Liver (tissue), 8 donors: ENCODE measurements at regions not wholly inside any gene's neighbourhood (a gene's known extent, or its start where the extent isn't known, plus 50 kb on each side); places are given as distances from the start of the nearest gene placed in this dataset.

Experiments used
- DNase-seq: peaks from one replicate; pipeline ENCODE4 v3.0.0-alpha.2; 2017; ENCODE audit warnings: low spot score
- H3K27ac ChIP-seq, 2 donors: one replicate each; pipeline ENCODE4 v1.7.0; 2013; ENCODE audit warnings: inconsistent platforms in 2 of 2, low read length in 2 of 2, control low read depth in 1 of 2, low read depth in 1 of 2, mild to moderate bottlenecking in 1 of 2
- H3K27me3 ChIP-seq, 4 donors: one replicate each; pipeline versions ENCODE4 v1.6.1 to v1.7.0; 2013; ENCODE audit warnings: low read length in 3 of 4, inconsistent platforms in 1 of 4, mild to moderate bottlenecking in 1 of 4, moderate library complexity in 1 of 4; ENCODE audit not compliant: control insufficient read depth in 4 of 4, insufficient read depth in 4 of 4
- H3K36me3 ChIP-seq, 4 donors: one replicate each; pipeline versions ENCODE4 v1.6.1 to v1.7.0; 2013; ENCODE audit warnings: low read length in 3 of 4, mild to moderate bottlenecking in 3 of 4, low read depth in 1 of 4, moderate library complexity in 1 of 4; ENCODE audit not compliant: control insufficient read depth in 4 of 4, insufficient read depth in 3 of 4
- H3K4me1 ChIP-seq, 4 donors: one replicate each; pipeline versions ENCODE4 v1.6.1 to v1.7.0; 2013; ENCODE audit warnings: low read length in 3 of 4, mild to moderate bottlenecking in 3 of 4, moderate library complexity in 1 of 4; ENCODE audit not compliant: control insufficient read depth in 4 of 4, insufficient read depth in 4 of 4
- H3K4me3 ChIP-seq, 3 donors: one replicate each; pipeline versions ENCODE4 v1.6.1 to v1.7.0; 2013; ENCODE audit warnings: low read length in 3 of 3, control low read depth in 1 of 3, low read depth in 1 of 3, mild to moderate bottlenecking in 1 of 3
- H3K9ac ChIP-seq, 2 donors: one replicate each; pipeline ENCODE4 v1.7.0; 2013; ENCODE audit warnings: low read length in 2 of 2, mild to moderate bottlenecking in 2 of 2, moderate library complexity in 2 of 2, control low read depth in 1 of 2, low read depth in 1 of 2
- H3K9me3 ChIP-seq, 4 donors: one replicate each; pipeline versions ENCODE4 v1.6.1 to v1.7.0; 2013; ENCODE audit warnings: low read length in 3 of 4; ENCODE audit not compliant: control insufficient read depth in 4 of 4
- EGR1 ChIP-seq, 2 donors: IDR thresholded peaks; 2 replicates each; pipeline ENCODE4 v1.6.1; 2016 to 2018; ENCODE audit warnings: antibody characterized with exemption in 2 of 2, low read depth in 2 of 2
- FOXA1 ChIP-seq: IDR thresholded peaks from 2 replicates; pipeline ENCODE4 v1.6.1; 2016; ENCODE audit warnings: antibody characterized with exemption
- FOXA2 ChIP-seq: IDR thresholded peaks from 2 replicates; pipeline ENCODE4 v1.6.1; 2016; ENCODE audit warnings: antibody characterized with exemption
- GABPA ChIP-seq, 2 donors: IDR thresholded peaks in 1 of 2; conservative IDR thresholded peaks in 1 of 2; 2 replicates each; pipeline ENCODE4 v1.6.1; 2016; ENCODE audit warnings: antibody characterized with exemption in 2 of 2, mild to moderate bottlenecking in 1 of 2, moderate library complexity in 1 of 2
- HNF4A ChIP-seq, 2 donors: conservative IDR thresholded peaks; 2 replicates each; pipeline ENCODE4 v1.6.1; 2016; ENCODE audit warnings: antibody characterized with exemption in 2 of 2, mild to moderate bottlenecking in 2 of 2
- HNF4G ChIP-seq: IDR thresholded peaks from 2 replicates; pipeline ENCODE4 v1.6.1; 2016; ENCODE audit warnings: antibody characterized with exemption
- JUND ChIP-seq, 2 donors: IDR thresholded peaks; 2 replicates each; pipeline ENCODE4 v1.6.1; 2016; ENCODE audit warnings: antibody characterized with exemption in 2 of 2
- NR2F2 ChIP-seq: IDR thresholded peaks from 2 replicates; pipeline ENCODE4 v1.6.1; 2016; ENCODE audit warnings: antibody characterized with exemption
- RAD21 ChIP-seq, 2 donors: IDR thresholded peaks; 2 replicates each; pipeline ENCODE4 v1.6.1; 2016; ENCODE audit warnings: antibody characterized with exemption in 2 of 2, mild to moderate bottlenecking in 2 of 2
- RXRA ChIP-seq, 2 donors: IDR thresholded peaks; 2 replicates each; pipeline ENCODE4 v1.6.1; 2017 to 2018; ENCODE audit warnings: antibody characterized with exemption in 2 of 2, mild to moderate bottlenecking in 1 of 2
- SP1 ChIP-seq: IDR thresholded peaks from 2 replicates; pipeline ENCODE4 v1.6.1; 2018; ENCODE audit warnings: antibody characterized with exemption, mild to moderate bottlenecking
- TAF1 ChIP-seq: conservative IDR thresholded peaks from 2 replicates; pipeline ENCODE4 v1.6.1; 2016; ENCODE audit warnings: antibody characterized with exemption, mild to moderate bottlenecking
- YY1 ChIP-seq: IDR thresholded peaks from 2 replicates; pipeline ENCODE4 v1.6.1; 2016; ENCODE audit warnings: antibody characterized with exemption, mild to moderate bottlenecking
- WGBS: extraction: QIAGEN DNeasy Blood & Tissue Kit; methylation state at CpG from one replicate; pipeline ENCODE4 v1.1.7; 2013; 5-methylcytosine and 5-hydroxymethylcytosine counted together
- TF ChIP-seq, protein P1 (sequence below): IDR thresholded peaks from 2 replicates; pipeline ENCODE4 v1.6.1; 2016; ENCODE audit warnings: antibody characterized with exemption
- TF ChIP-seq, protein P2 (sequence below): IDR thresholded peaks from 2 replicates; pipeline ENCODE4 v1.6.1; 2016; ENCODE audit warnings: antibody characterized with exemption, mild to moderate bottlenecking
- TF ChIP-seq, protein P3 (sequence below): fragments of 150-350 bp; IDR thresholded peaks from 2 replicates; pipeline ENCODE4 v1.5.1; 2017; ENCODE audit warnings: improper control_type of control experiment, low read depth, low read length; ENCODE audit not compliant: missing input control
- TF ChIP-seq, protein P4 (sequence below): IDR thresholded peaks from 2 replicates; pipeline ENCODE4 v1.6.1; 2016; ENCODE audit warnings: antibody characterized with exemption
- donor health status: healthy.
- donor health status: healthy.
- donor health status: healthy.
- donor health status: healthy.
- donor health status: healthy.

DNA sequence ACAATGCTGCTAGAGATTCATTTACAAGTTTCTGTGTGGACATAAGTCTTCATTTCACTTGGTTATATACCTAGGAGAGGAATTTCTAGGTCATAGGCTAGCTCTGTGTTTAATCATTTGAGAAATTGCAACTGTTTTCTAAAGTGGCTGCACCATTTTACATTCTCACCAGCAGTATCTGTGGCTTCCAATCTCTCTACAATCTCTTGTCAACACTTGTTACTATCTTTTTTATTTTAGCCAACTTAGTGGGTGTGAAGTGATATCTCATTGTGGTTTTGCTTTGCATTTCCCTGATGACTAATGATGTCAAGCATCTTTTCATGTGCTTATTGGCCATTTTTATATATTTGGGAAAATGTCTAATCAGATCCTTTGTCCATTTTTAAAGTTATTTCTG lies 53.0 kb upstream of the DRGX start:
- H3K36me3 ChIP-seq: peaks cover 0 to 3% (median 1%) of the 10 kb centered on the region in 4 donors
- TF ChIP-seq SP1: no peak
- no peak for TF ChIP-seq RAD21 (IDR thresholded peaks at IDR 0.05)
- no peak for TF ChIP-seq GABPA (IDR thresholded peaks at IDR 0.05 in 1 of 2, conservative IDR thresholded peaks at IDR 0.05 in 1 of 2)
- TF ChIP-seq, protein P1, sequence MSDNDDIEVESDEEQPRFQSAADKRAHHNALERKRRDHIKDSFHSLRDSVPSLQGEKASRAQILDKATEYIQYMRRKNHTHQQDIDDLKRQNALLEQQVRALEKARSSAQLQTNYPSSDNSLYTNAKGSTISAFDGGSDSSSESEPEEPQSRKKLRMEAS: no peak
- no peak for TF ChIP-seq JUND (IDR thresholded peaks at IDR 0.05)
- TF ChIP-seq HNF4G: no peak
- no peak for TF ChIP-seq RXRA (IDR thresholded peaks at IDR 0.05)
- no peak for TF ChIP-seq YY1
- TF ChIP-seq, protein P2, sequence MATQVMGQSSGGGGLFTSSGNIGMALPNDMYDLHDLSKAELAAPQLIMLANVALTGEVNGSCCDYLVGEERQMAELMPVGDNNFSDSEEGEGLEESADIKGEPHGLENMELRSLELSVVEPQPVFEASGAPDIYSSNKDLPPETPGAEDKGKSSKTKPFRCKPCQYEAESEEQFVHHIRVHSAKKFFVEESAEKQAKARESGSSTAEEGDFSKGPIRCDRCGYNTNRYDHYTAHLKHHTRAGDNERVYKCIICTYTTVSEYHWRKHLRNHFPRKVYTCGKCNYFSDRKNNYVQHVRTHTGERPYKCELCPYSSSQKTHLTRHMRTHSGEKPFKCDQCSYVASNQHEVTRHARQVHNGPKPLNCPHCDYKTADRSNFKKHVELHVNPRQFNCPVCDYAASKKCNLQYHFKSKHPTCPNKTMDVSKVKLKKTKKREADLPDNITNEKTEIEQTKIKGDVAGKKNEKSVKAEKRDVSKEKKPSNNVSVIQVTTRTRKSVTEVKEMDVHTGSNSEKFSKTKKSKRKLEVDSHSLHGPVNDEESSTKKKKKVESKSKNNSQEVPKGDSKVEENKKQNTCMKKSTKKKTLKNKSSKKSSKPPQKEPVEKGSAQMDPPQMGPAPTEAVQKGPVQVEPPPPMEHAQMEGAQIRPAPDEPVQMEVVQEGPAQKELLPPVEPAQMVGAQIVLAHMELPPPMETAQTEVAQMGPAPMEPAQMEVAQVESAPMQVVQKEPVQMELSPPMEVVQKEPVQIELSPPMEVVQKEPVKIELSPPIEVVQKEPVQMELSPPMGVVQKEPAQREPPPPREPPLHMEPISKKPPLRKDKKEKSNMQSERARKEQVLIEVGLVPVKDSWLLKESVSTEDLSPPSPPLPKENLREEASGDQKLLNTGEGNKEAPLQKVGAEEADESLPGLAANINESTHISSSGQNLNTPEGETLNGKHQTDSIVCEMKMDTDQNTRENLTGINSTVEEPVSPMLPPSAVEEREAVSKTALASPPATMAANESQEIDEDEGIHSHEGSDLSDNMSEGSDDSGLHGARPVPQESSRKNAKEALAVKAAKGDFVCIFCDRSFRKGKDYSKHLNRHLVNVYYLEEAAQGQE: no peak
- TF ChIP-seq EGR1 (IDR thresholded peaks at IDR 0.05; ENCODE audit: low read depth in 2 of 2): no peak
- TF ChIP-seq, protein P3, sequence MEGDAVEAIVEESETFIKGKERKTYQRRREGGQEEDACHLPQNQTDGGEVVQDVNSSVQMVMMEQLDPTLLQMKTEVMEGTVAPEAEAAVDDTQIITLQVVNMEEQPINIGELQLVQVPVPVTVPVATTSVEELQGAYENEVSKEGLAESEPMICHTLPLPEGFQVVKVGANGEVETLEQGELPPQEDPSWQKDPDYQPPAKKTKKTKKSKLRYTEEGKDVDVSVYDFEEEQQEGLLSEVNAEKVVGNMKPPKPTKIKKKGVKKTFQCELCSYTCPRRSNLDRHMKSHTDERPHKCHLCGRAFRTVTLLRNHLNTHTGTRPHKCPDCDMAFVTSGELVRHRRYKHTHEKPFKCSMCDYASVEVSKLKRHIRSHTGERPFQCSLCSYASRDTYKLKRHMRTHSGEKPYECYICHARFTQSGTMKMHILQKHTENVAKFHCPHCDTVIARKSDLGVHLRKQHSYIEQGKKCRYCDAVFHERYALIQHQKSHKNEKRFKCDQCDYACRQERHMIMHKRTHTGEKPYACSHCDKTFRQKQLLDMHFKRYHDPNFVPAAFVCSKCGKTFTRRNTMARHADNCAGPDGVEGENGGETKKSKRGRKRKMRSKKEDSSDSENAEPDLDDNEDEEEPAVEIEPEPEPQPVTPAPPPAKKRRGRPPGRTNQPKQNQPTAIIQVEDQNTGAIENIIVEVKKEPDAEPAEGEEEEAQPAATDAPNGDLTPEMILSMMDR: no peak
- TF ChIP-seq NR2F2: no peak
- TF ChIP-seq HNF4A (conservative IDR thresholded peaks at IDR 0.05): no peak
- TF ChIP-seq, protein P4, sequence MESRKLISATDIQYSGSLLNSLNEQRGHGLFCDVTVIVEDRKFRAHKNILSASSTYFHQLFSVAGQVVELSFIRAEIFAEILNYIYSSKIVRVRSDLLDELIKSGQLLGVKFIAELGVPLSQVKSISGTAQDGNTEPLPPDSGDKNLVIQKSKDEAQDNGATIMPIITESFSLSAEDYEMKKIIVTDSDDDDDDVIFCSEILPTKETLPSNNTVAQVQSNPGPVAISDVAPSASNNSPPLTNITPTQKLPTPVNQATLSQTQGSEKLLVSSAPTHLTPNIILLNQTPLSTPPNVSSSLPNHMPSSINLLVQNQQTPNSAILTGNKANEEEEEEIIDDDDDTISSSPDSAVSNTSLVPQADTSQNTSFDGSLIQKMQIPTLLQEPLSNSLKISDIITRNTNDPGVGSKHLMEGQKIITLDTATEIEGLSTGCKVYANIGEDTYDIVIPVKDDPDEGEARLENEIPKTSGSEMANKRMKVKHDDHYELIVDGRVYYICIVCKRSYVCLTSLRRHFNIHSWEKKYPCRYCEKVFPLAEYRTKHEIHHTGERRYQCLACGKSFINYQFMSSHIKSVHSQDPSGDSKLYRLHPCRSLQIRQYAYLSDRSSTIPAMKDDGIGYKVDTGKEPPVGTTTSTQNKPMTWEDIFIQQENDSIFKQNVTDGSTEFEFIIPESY: no peak
- no peak for TF ChIP-seq TAF1
- no peak for TF ChIP-seq FOXA2
- TF ChIP-seq FOXA1: no peak
- no peaks in the 10 kb centered on the region for H3K27me3 ChIP-seq
- peaks cover 0 to 15% (median 2%) of the 10 kb centered on the region in 4 donors for H3K9me3 ChIP-seq
- H3K4me1 ChIP-seq: no peaks in the 10 kb centered on the region
- no peak overlapping the region for H3K4me3 ChIP-seq
- no peak for DNase-seq
- no peak overlapping the region for H3K27ac ChIP-seq
- no peak overlapping the region for H3K9ac ChIP-seq

DNA sequence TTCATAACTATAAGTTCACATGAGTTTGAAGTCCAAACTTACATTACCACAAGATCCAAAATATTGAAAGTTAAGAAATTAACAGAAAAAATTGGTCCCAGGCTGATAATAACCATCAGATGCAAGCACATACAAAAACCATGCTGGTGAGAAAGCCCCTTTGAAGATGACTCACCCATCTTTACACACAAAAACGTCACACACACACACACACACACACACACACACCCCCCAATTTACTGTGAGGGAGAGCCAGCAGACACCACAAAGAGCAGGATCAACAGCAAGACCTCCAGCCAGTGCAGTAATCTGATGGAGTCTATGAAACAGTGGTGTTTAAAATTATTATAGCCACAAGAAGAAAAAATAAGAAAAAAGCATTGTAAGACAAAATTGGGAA lies 50.1 kb upstream of the DRGX start:
- no peaks in the 10 kb centered on the region for H3K27me3 ChIP-seq
- peaks cover 0 to 4% (median 0%) of the 10 kb centered on the region in 4 donors for H3K4me1 ChIP-seq

More for the DNA sequence above, 50.1 kb upstream of the DRGX start:
- TF ChIP-seq TAF1: no peak
- peaks cover 0 to 12% (median 0%) of the 10 kb centered on the region in 4 donors for H3K9me3 ChIP-seq
- WGBS: 60% methylated on average over 1 of the region's 1 CpG
- DNase-seq: no peak
- no peak overlapping the region for H3K9ac ChIP-seq
- H3K36me3 ChIP-seq: no peaks in the 10 kb centered on the region
- no peak overlapping the region for H3K4me3 ChIP-seq
- no peak overlapping the region for H3K27ac ChIP-seq
